Transverse colon (tissue), 4 donors: ENCODE measurements at regions not wholly inside any gene's neighbourhood (a gene's known extent, or its start where the extent isn't known, plus 50 kb on each side); places are given as distances from the start of the nearest gene placed in this dataset.

ENCODE experiments used
- DNase-seq: peaks from one replicate; pipeline ENCODE4 v3.0.0-alpha.2; 2019
- H3K27ac ChIP-seq, 4 donors: fragments of 200-600 bp; sonication (generic); 2 replicates each; pipeline ENCODE4 v1.5.1; 2016 to 2018; ENCODE audit warnings: inconsistent platforms in 4 of 4
- H3K27me3 ChIP-seq: fragments of 200-600 bp; sonication (generic); 2 replicates; pipeline ENCODE4 v1.5.1; 2017; ENCODE audit warnings: inconsistent platforms
- H3K36me3 ChIP-seq, 4 donors: fragments of 200-600 bp; sonication (generic); 2 replicates each; pipeline ENCODE4 v1.5.1; 2017 to 2019; ENCODE audit warnings: inconsistent platforms in 4 of 4
- H3K4me1 ChIP-seq, 4 donors: fragments of 200-600 bp; sonication (generic); 2 replicates each; pipeline ENCODE4 v1.5.1; 2017 to 2020; ENCODE audit warnings: inconsistent platforms in 4 of 4
- H3K4me3 ChIP-seq, 4 donors: fragments of 200-600 bp; sonication (generic); 1 replicate in 1 of 4; 2 replicates in 3 of 4; pipeline versions ENCODE4 v1.5.1 to v1.6.1; 2017 to 2019; ENCODE audit warnings: inconsistent platforms in 4 of 4
- H3K9me3 ChIP-seq, 2 donors: fragments of 200-600 bp; sonication (generic); 2 replicates each; pipeline ENCODE4 v1.5.1; 2017 to 2019; ENCODE audit warnings: inconsistent platforms in 2 of 2
- EP300 ChIP-seq: sonication (generic); formaldehyde crosslinking; IDR thresholded peaks from one replicate; pipeline ENCODE4 v1.6.1; 2017; ENCODE audit warnings: antibody characterized with exemption, low read depth
- POLR2A ChIP-seq: fragments of 450-650 bp; IDR thresholded peaks from one replicate; pipeline ENCODE4 v1.6.1; 2016; ENCODE audit warnings: antibody characterized with exemption, mild to moderate bottlenecking, moderate library complexity
- POLR2AphosphoS5 ChIP-seq, 3 donors: sonication (generic); formaldehyde crosslinking; IDR thresholded peaks; one replicate each; pipeline ENCODE4 v1.6.1; 2016; ENCODE audit warnings: antibody characterized with exemption in 3 of 3
- WGBS, 2 donors: methylation state at CpG; one replicate each; pipeline ENCODE4 v1.1.5; 2018; ENCODE audit warnings: low coverage in 1 of 2; 5-methylcytosine and 5-hydroxymethylcytosine counted together
- in situ Hi-C, 4 donors: fragments of 200-750 bp; cut with MboI; loops; one replicate each; pipeline versions ENCODE4 v1.15.0 to v1.15.1; 2017; ENCODE audit warnings: low sequenced_read_pairs in 3 of 4, low pct_ligation_motif_present in 1 of 4, low pct_unique_long_range_greater_than_20kb in 1 of 4
- intact Hi-C: fragments of 100-400 bp; cut with DNase I; formaldehyde crosslinking; loops from one replicate; pipeline ENCODE4 v1.15.1; 2023; ENCODE audit warnings: low total_unique reads
- TF ChIP-seq, protein P1 (sequence below), 5 experiments: fragments of 200-600 bp in 3 of 5; fragments of 450-650 bp in 2 of 5; sonication (generic) in 3 of 5; IDR thresholded peaks; 1 replicate in 2 of 5; 2 replicates in 3 of 5; pipeline ENCODE4 v1.5.1; 2016 to 2017; ENCODE audit warnings: antibody characterized with exemption in 5 of 5, inconsistent platforms in 3 of 5, mild to moderate bottlenecking in 2 of 5, moderate library complexity in 1 of 5

DNA sequence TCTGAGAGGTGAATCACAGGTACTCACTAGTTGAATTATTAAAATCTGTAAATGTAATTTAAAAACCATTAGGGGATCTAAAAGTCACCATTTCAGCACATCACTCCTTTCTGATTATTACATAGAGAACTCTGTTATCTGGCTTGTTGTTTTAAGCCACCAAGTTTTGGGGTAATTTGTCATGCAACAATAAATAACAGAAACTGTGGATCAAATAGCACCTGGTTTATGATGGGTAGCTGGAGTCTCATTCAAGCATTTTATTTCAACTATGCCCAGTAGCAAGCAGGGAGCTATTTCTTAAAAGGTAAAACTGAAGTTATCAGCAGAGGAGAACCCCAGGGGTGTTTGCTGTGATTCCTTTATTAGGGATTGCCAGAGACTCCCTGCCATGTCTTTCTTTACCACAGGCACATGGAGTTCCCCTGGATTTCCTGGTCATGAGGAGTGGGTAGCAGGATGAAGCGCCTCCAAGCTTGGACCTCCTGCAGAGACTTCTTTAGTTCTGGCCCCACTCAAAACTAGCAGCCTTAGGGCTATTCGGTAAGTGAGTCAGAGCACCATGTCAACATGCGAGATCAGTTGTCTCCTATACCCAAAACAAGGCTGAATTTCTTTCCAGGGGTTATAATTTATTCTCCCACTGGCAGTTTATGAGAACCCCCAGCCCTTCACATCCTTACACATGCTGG is 179.2 kb downstream of the GIPC2 start:
- no peak for DNase-seq
- TF ChIP-seq POLR2A (no peak), EP300 (no peak), POLR2AphosphoS5 (IDR thresholded peaks at IDR 0.05) (no peak)
- TF ChIP-seq, protein P1, sequence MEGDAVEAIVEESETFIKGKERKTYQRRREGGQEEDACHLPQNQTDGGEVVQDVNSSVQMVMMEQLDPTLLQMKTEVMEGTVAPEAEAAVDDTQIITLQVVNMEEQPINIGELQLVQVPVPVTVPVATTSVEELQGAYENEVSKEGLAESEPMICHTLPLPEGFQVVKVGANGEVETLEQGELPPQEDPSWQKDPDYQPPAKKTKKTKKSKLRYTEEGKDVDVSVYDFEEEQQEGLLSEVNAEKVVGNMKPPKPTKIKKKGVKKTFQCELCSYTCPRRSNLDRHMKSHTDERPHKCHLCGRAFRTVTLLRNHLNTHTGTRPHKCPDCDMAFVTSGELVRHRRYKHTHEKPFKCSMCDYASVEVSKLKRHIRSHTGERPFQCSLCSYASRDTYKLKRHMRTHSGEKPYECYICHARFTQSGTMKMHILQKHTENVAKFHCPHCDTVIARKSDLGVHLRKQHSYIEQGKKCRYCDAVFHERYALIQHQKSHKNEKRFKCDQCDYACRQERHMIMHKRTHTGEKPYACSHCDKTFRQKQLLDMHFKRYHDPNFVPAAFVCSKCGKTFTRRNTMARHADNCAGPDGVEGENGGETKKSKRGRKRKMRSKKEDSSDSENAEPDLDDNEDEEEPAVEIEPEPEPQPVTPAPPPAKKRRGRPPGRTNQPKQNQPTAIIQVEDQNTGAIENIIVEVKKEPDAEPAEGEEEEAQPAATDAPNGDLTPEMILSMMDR (IDR thresholded peaks at IDR 0.05): no peak
- WGBS, 2 donors: 75 to 80% methylated on average over 2 to 3 of the region's 3 CpGs
- in situ Hi-C loops (no loop called here), intact Hi-C loops (no loop called here)
- Histone ChIP-seq H3K36me3 (no peaks in the 10 kb centered on the region), H3K4me1 (peaks cover 0 to 15% (median 5%) of the 10 kb centered on the region in 4 donors), H3K27ac (no peak overlapping the region), H3K4me3 (no peak overlapping the region), H3K27me3 (no peaks in the 10 kb centered on the region), H3K9me3 (peaks cover 2 to 5% of the 10 kb centered on the region in 2 donors)

DNA sequence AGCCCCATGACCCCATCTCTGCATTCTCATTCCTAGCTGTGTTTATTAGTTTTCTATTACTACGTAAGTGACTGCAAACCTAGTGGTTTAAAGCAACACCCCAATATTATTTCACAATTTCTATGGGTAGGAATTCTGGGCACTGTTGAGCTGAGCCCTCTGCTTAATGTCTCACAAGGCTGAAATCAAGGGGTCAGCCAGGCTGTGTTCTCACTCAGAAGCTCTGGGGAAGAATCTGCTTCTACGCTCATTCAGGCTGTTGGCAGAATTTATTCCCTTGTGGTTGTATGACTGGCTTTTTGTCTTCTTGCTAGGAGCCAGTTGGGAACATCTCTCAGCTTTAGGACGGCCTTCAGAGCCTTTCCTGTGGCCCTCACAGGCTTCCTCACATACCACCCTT is 181.0 kb downstream of the GIPC2 start:
- in situ Hi-C loops (no loop called here), intact Hi-C loops (no loop called here)
- H3K27ac ChIP-seq: peak overlapping the region in 2 of 4 donors; percentile 21 to 31
- H3K4me1 ChIP-seq: peaks cover 0 to 15% (median 9%) of the 10 kb centered on the region in 4 donors
- WGBS, 2 donors: 84 to 100% methylated on average over 2 to 3 of the region's 3 CpGs
- no peak overlapping the region for H3K4me3 ChIP-seq
- TF ChIP-seq, protein P1 (IDR thresholded peaks at IDR 0.05): no peak
- peak in 1 of 3 donors; percentile 19 for TF ChIP-seq POLR2AphosphoS5 (IDR thresholded peaks at IDR 0.05)
- TF ChIP-seq EP300: no peak
- no peaks in the 10 kb centered on the region for H3K36me3 ChIP-seq
- no peaks in the 10 kb centered on the region for H3K27me3 ChIP-seq
- peaks cover 0 to 5% of the 10 kb centered on the region in 2 donors for H3K9me3 ChIP-seq
- DNase-seq: no peak

DNA sequence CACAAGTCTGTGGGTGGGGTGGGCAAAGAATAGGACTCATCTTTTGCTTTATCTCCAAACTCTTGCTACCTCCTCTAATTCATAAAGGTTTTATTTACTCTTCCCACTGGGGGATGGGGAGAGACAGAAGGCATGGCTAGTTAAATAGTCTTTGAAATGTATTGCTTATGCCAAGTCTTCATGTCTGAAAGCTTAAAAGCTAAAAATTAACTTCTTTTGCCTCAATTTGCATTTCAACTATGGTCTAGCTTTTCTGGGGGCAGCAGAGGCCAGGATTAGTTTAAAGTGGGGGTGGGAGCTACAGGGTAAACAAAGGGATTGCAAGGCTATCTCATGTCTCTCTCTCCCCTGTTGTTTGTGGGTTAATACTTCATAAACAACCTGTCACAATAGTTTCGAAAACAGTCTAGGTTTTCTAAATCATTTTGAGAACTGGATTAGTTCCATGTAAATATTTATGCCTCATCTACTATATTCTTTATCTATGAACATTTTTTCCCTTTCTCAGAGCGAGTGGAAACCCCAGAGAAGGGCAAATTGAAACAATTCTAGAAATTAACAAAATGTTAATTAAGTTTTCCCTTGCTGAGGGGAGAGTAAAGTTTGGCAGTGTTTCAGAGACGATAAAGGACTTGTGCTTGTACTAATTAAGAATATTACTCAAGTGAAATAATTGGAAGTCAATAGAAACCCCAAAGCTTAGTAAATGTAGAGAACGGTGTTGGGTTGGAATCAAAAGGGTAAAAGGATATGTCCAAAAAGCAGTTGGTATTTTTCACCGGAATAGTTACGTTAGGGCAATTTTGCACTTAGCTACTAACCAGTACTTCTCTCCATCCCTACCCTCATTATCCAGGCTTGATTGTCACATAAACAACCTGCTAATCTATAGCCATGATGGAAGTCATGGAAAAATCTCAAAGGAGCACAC is 182.2 kb downstream of the GIPC2 start:
- 69 to 79% methylated on average over 6 of the region's 6 CpGs for WGBS, 2 donors
- H3K4me1 ChIP-seq: peaks cover 3 to 24% (median 14%) of the 10 kb centered on the region in 4 donors
- peaks cover 0 to 5% of the 10 kb centered on the region in 2 donors for H3K9me3 ChIP-seq
- intact Hi-C loops (no loop called here), in situ Hi-C loops (no loop called here)
- TF ChIP-seq, protein P1 (IDR thresholded peaks at IDR 0.05): no peak
- TF ChIP-seq EP300 (no peak), POLR2A (no peak), POLR2AphosphoS5 (IDR thresholded peaks at IDR 0.05) (no peak)
- no peak for DNase-seq
- H3K36me3 ChIP-seq: no peaks in the 10 kb centered on the region
- H3K27ac ChIP-seq: peak overlapping the region in 3 of 4 donors; percentile 21 to 40 (median 31)
- no peaks in the 10 kb centered on the region for H3K27me3 ChIP-seq
- no peak overlapping the region for H3K4me3 ChIP-seq

DNA sequence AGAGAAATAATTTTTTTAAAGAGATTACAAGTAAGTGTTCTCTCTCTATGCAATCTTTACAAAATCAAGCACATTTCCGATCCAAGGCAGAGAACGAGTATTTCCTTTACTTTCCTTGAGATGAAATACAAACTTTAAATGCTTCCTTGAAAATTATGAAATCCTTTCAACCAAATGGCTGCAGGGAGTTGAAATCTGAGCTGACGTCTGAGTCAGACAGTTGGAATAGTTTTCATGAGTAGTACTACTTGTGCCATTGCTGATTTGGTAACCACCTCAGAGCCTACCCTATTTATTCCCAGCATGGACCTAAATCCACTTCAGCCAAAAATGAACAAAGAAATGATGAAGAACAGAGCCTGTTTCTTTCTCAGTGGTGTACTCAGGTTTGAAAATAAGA is 183.6 kb downstream of the GIPC2 start:
- Histone ChIP-seq H3K27ac (peak overlapping the region in 1 of 4 donors; percentile 38), H3K27me3 (no peaks in the 10 kb centered on the region), H3K4me3 (no peak overlapping the region), H3K9me3 (peaks cover 0 to 5% of the 10 kb centered on the region in 2 donors), H3K4me1 (peaks cover 3 to 26% (median 13%) of the 10 kb centered on the region in 4 donors), H3K36me3 (no peaks in the 10 kb centered on the region)
- no peak for TF ChIP-seq EP300
- TF ChIP-seq, protein P1 (IDR thresholded peaks at IDR 0.05): no peak
- no peak for TF ChIP-seq POLR2A
- TF ChIP-seq POLR2AphosphoS5 (IDR thresholded peaks at IDR 0.05): peak in 1 of 3 donors; percentile 28
- intact Hi-C loops: no loop called here
- 61 to 78% methylated on average over 3 of the region's 3 CpGs for WGBS, 2 donors
- in situ Hi-C loops: no loop called here
- no peak for DNase-seq
